SK-N-SH (cell line): ENCODE measurements at regions not wholly inside any gene's neighbourhood (a gene's known extent, or its start where the extent isn't known, plus 50 kb on each side); places are given as distances from the start of the nearest gene placed in this dataset.

ENCODE experiments used
- CTCF ChIA-PET: fragments of 300-600, 350-600 bp; formaldehyde crosslinking; extraction: SDS; loops from one replicate; lab custom pipeline; 2021; lab: Yijun Ruan, JAX
- POLR2A ChIA-PET: fragments of 350-600 bp; sonication (Branson Sonifier 250); formaldehyde crosslinking; extraction: SDS; loops from one replicate; lab custom pipeline; 2020; ENCODE audit warnings: antibody characterized with exemption, inconsistent platforms; lab: Yijun Ruan, JAX
- DNase-seq: peaks from one replicate; pipeline ENCODE4 v3.0.0; 2012
- H2AFZ ChIP-seq: fragments of 200-600 bp; sonication (generic); 2 replicates; pipeline ENCODE4 v1.8.1; 2016; ENCODE audit warnings: antibody characterized with exemption, mild to moderate bottlenecking, low read depth
- H3F3A ChIP-seq: fragments of 200-600 bp; sonication (generic); replicated peaks from 2 replicates; pipeline ENCODE3; 2016; ENCODE audit warnings: antibody characterized with exemption, mild to moderate bottlenecking; ENCODE audit not compliant: insufficient read depth
- H3K27ac ChIP-seq, 2 experiments: fragments of 200-500 bp in 1 of 2; fragments of 200-600 bp in 1 of 2; sonication (Bioruptor generic) in 1 of 2; sonication (generic), shearing (Covaris generic) in 1 of 2; 2 replicates each; pipeline versions ENCODE4 v1.5.1 to v1.6.1; 2014 to 2016; ENCODE audit warnings: low read depth in 2 of 2, inconsistent platforms in 1 of 2, low read length in 1 of 2, mild to moderate bottlenecking in 1 of 2, mixed read lengths in 1 of 2
- H3K27me3 ChIP-seq: fragments of 200-600 bp; sonication (generic), shearing (Covaris generic); 2 replicates; pipeline ENCODE4 v1.6.1; 2016; ENCODE audit warnings: mixed run types; ENCODE audit not compliant: insufficient read depth
- H3K36me3 ChIP-seq, 2 experiments: fragments of 200-500 bp in 1 of 2; fragments of 200-600 bp in 1 of 2; sonication (Bioruptor generic) in 1 of 2; sonication (generic) in 1 of 2; replicated peaks in 1 of 2; 2 replicates each; pipeline versions ENCODE3 to v1.5.1; 2014 to 2016; ENCODE audit warnings: low read length in 1 of 2, mild to moderate bottlenecking in 1 of 2; ENCODE audit not compliant: insufficient read depth in 2 of 2, control insufficient read depth in 1 of 2
- H3K4me1 ChIP-seq, 2 experiments: fragments of 200-500 bp in 1 of 2; fragments of 200-600 bp in 1 of 2; sonication (Bioruptor generic) in 1 of 2; sonication (generic), shearing (Covaris generic) in 1 of 2; 2 replicates each; pipeline versions ENCODE4 v1.5.1 to v1.6.1; 2014 to 2016; ENCODE audit warnings: low read depth in 1 of 2, low read length in 1 of 2, mixed run types in 1 of 2; ENCODE audit not compliant: insufficient read depth in 2 of 2, control insufficient read depth in 1 of 2
- H3K4me2 ChIP-seq: fragments of 200-600 bp; sonication (generic), shearing (Covaris generic); 2 replicates; pipeline ENCODE4 v1.6.1; 2017; ENCODE audit warnings: mixed run types
- H3K4me3 ChIP-seq, 2 experiments: fragments of 200-500 bp in 1 of 2; fragments of 200-600 bp in 1 of 2; sonication (Bioruptor generic) in 1 of 2; sonication (generic), shearing (Covaris generic) in 1 of 2; 2 replicates each; pipeline versions ENCODE4 v1.5.1 to v1.8.1; 2014 to 2016; ENCODE audit warnings: low read depth in 2 of 2, inconsistent platforms in 1 of 2, low read length in 1 of 2, mild to moderate bottlenecking in 1 of 2, mixed read lengths in 1 of 2, moderate library complexity in 1 of 2
- H3K79me2 ChIP-seq: fragments of 200-600 bp; sonication (generic); 2 replicates; pipeline ENCODE4 v1.8.1; 2017; ENCODE audit warnings: mild to moderate bottlenecking; ENCODE audit not compliant: insufficient read depth
- H3K9ac ChIP-seq: fragments of 200-600 bp; sonication (generic); 2 replicates; pipeline ENCODE4 v1.6.1; 2017; ENCODE audit warnings: mixed run types
- H3K9me2 ChIP-seq: fragments of 200-600 bp; sonication (generic); 2 replicates; pipeline ENCODE4 v1.6.1; 2017; ENCODE audit warnings: mixed run types
- H3K9me3 ChIP-seq: fragments of 200-600 bp; sonication (generic); 2 replicates; pipeline ENCODE4 v1.6.1; 2017; ENCODE audit warnings: mixed run types, mild to moderate bottlenecking, moderate library complexity
- H4K20me1 ChIP-seq: fragments of 200-600 bp; sonication (generic); 2 replicates; pipeline ENCODE4 v1.6.1; 2017; ENCODE audit warnings: mild to moderate bottlenecking, mixed run types; ENCODE audit not compliant: insufficient read depth
- CHD2 ChIP-seq: fragments of 150-350 bp; IDR thresholded peaks from 2 replicates; pipeline ENCODE4 v1.6.1; 2018; ENCODE audit warnings: low read length; ENCODE audit not compliant: partially characterized antibody
- CTCF ChIP-seq: fragments of 200-600 bp; sonication (generic); IDR thresholded peaks from 2 replicates; pipeline ENCODE4 v1.6.1; 2017; ENCODE audit warnings: antibody characterized with exemption, mild to moderate bottlenecking, moderate library complexity
- EP300 ChIP-seq, 2 experiments: IDR thresholded peaks; 2 replicates each; pipeline versions ENCODE4 v1.4.0 to v1.6.1; 2012; ENCODE audit warnings: borderline replicate concordance in 1 of 2, low read depth in 1 of 2, low read length in 1 of 2
- EZH2phosphoT487 ChIP-seq: fragments of 200-600 bp; sonication (generic); IDR thresholded peaks from 2 replicates; pipeline ENCODE4 v1.6.1; 2017; ENCODE audit warnings: low read depth, mixed run types, mild to moderate bottlenecking, antibody characterized with exemption, moderate library complexity, borderline replicate concordance
- FOSL2 ChIP-seq: IDR thresholded peaks from 2 replicates; pipeline ENCODE4 v1.4.0; 2012; ENCODE audit warnings: low read depth, mild to moderate bottlenecking, moderate library complexity, borderline replicate concordance
- FOXJ3 ChIP-seq: sonication (generic); formaldehyde crosslinking; IDR thresholded peaks from 2 replicates; pipeline ENCODE4 v1.5.1; 2020; ENCODE audit warnings: mild to moderate bottlenecking, missing genetic modification reagents
- FOXM1 ChIP-seq: IDR thresholded peaks from 2 replicates; pipeline ENCODE4 v1.4.0; 2012; ENCODE audit warnings: low read depth, mild to moderate bottlenecking
- GATA2 ChIP-seq: sonication (generic); formaldehyde crosslinking; IDR thresholded peaks from 2 replicates; pipeline ENCODE4 v1.5.0; 2020; ENCODE audit warnings: mild to moderate bottlenecking, missing genetic modification reagents
- MAX ChIP-seq: IDR thresholded peaks from 2 replicates; pipeline ENCODE4 v1.4.0; 2012; ENCODE audit warnings: low read depth
- NFIC ChIP-seq: IDR thresholded peaks from 2 replicates; pipeline ENCODE4 v1.4.0; 2012; ENCODE audit warnings: borderline replicate concordance
- NRF1 ChIP-seq: IDR thresholded peaks from 2 replicates; pipeline ENCODE4 v1.6.1; 2012; ENCODE audit warnings: low read depth, mild to moderate bottlenecking, low read length
- REST ChIP-seq: IDR thresholded peaks from 2 replicates; pipeline ENCODE4 v1.6.1; 2012; ENCODE audit warnings: mild to moderate bottlenecking, low read depth, low read length, moderate library complexity
- RFX5 ChIP-seq: IDR thresholded peaks from 2 replicates; pipeline ENCODE4 v1.6.1; 2012; ENCODE audit warnings: mild to moderate bottlenecking, improper control_type of control experiment, low read length
- TAF1 ChIP-seq: IDR thresholded peaks from 2 replicates; pipeline ENCODE4 v1.6.1; 2012; ENCODE audit warnings: low read depth, mild to moderate bottlenecking, low read length, moderate library complexity, borderline replicate concordance
- USF2 ChIP-seq: fragments of 150-350 bp; IDR thresholded peaks from 2 replicates; pipeline ENCODE4 v1.6.1; 2017; ENCODE audit warnings: antibody characterized with exemption, low read length, low read depth, borderline replicate concordance
- YY1 ChIP-seq: IDR thresholded peaks from 2 replicates; pipeline ENCODE4 v1.4.0; 2012; ENCODE audit warnings: low read depth, mild to moderate bottlenecking
- WGBS: methylation state at CpG from one replicate; pipeline ENCODE4 v1.1.6; 2017; ENCODE audit warnings: low lambda C conversion rate; 5-methylcytosine and 5-hydroxymethylcytosine counted together
- TF ChIP-seq, protein P1 (sequence below): IDR thresholded peaks from 2 replicates; pipeline ENCODE4 v1.4.0; 2012; ENCODE audit warnings: low read depth, borderline replicate concordance
- TF ChIP-seq, protein P2 (sequence below): IDR thresholded peaks from 2 replicates; pipeline ENCODE4; 2012
- TF ChIP-seq, protein P3 (sequence below): IDR thresholded peaks from 2 replicates; pipeline ENCODE4 v1.4.0; 2012; ENCODE audit warnings: low read depth, borderline replicate concordance

DNA sequence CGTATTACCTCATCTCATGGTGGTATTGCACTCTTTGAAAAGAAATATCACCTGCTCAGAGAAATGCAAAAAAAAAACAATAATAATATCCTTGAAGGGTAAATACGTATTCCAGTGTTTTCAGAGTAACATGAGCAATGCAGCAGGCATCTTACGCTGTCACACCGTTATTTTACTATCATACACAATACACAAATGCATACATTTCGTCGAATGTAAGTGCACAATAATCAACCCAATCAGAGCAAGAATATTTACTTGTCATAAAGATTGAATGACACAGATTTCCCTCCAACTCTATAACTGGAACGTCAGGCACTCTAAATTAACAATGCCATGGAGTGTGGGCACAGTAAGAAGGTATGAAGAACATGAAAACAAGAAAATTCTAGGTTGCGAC is 1050.1 kb downstream of the PLA2G4A start:
- H3K9me2 ChIP-seq, result no peaks in the 10 kb centered on the region
- CTCF ChIA-PET, result no interaction called here
- no peak overlapping the region for H3K4me3 ChIP-seq
- no peak for TF ChIP-seq CTCF
- TF ChIP-seq USF2, result no peak
- no peak for TF ChIP-seq EZH2phosphoT487
- TF ChIP-seq MAX, result no peak
- TF ChIP-seq, protein P1, sequence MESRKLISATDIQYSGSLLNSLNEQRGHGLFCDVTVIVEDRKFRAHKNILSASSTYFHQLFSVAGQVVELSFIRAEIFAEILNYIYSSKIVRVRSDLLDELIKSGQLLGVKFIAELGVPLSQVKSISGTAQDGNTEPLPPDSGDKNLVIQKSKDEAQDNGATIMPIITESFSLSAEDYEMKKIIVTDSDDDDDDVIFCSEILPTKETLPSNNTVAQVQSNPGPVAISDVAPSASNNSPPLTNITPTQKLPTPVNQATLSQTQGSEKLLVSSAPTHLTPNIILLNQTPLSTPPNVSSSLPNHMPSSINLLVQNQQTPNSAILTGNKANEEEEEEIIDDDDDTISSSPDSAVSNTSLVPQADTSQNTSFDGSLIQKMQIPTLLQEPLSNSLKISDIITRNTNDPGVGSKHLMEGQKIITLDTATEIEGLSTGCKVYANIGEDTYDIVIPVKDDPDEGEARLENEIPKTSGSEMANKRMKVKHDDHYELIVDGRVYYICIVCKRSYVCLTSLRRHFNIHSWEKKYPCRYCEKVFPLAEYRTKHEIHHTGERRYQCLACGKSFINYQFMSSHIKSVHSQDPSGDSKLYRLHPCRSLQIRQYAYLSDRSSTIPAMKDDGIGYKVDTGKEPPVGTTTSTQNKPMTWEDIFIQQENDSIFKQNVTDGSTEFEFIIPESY, result no peak
- no peak for TF ChIP-seq YY1
- TF ChIP-seq, protein P2, sequence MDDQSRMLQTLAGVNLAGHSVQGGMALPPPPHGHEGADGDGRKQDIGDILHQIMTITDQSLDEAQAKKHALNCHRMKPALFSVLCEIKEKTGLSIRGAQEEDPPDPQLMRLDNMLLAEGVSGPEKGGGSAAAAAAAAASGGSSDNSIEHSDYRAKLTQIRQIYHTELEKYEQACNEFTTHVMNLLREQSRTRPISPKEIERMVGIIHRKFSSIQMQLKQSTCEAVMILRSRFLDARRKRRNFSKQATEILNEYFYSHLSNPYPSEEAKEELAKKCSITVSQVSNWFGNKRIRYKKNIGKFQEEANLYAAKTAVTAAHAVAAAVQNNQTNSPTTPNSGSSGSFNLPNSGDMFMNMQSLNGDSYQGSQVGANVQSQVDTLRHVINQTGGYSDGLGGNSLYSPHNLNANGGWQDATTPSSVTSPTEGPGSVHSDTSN, result no peak
- no peak for TF ChIP-seq FOXJ3 (CRISPR knock-in tag)
- TF ChIP-seq NFIC, result no peak
- TF ChIP-seq FOSL2, result no peak
- no peak for TF ChIP-seq CHD2
- TF ChIP-seq, protein P3, sequence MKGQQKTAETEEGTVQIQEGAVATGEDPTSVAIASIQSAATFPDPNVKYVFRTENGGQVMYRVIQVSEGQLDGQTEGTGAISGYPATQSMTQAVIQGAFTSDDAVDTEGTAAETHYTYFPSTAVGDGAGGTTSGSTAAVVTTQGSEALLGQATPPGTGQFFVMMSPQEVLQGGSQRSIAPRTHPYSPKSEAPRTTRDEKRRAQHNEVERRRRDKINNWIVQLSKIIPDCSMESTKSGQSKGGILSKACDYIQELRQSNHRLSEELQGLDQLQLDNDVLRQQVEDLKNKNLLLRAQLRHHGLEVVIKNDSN, result no peak
- TF ChIP-seq TAF1, result no peak
- no peak for TF ChIP-seq FOXM1
- TF ChIP-seq RFX5, result no peak
- TF ChIP-seq NRF1, result no peak
- no peak for TF ChIP-seq EP300 (IDR thresholded peaks at IDR 0.05; ENCODE audit: borderline replicate concordance in 1 of 2, low read depth in 1 of 2, low read length in 1 of 2)
- TF ChIP-seq REST, result no peak
- no peak for TF ChIP-seq GATA2
- no peaks in the 10 kb centered on the region for H3K9me3 ChIP-seq
- no peak overlapping the region for H3K27ac ChIP-seq
- H3K36me3 ChIP-seq, result no peaks in the 10 kb centered on the region
- H3K27me3 ChIP-seq, result no peaks in the 10 kb centered on the region
- no peaks in the 10 kb centered on the region; a peak in 1 of 4 replicates for H3K4me1 ChIP-seq
- no peak overlapping the region for H3K4me2 ChIP-seq
- POLR2A ChIA-PET, result no interaction called here
- H4K20me1 ChIP-seq, result no peaks in the 10 kb centered on the region
- no peaks in the 10 kb centered on the region for H3F3A ChIP-seq
- 84% methylated on average over 8 of the region's 8 CpGs for WGBS
- DNase-seq, result no peak
- no peaks in the 10 kb centered on the region for H3K79me2 ChIP-seq
- no peak overlapping the region for H3K9ac ChIP-seq
- H2AFZ ChIP-seq, result no peak overlapping the region
